CD14-positive monocyte (primary cell): ENCODE measurements at regions not wholly inside any gene's neighbourhood (a gene's known extent, or its start where the extent isn't known, plus 50 kb on each side); places are given as distances from the start of the nearest gene placed in this dataset. TPM values are rescaled to one million over a fixed set of nuclear protein-coding genes. Genes with fewer than 3 reads are reported as not detected.

Experiments
- DNase-seq, 3 donors: peaks; one replicate each; pipeline ENCODE4 v3.0.0-alpha.2; 2011 to 2022
- H2AFZ ChIP-seq: 2 replicates; pipeline ENCODE4 v1.6.0; 2012; ENCODE audit warnings: mild to moderate bottlenecking, low read depth, low read length, inconsistent platforms; ENCODE audit not compliant: insufficient read depth, poor library complexity, severe bottlenecking
- H3K27ac ChIP-seq, 2 donors: 1 replicate in 1 of 2; 2 replicates in 1 of 2; pipeline ENCODE4 v1.5.1; 2012 to 2013; ENCODE audit warnings: low read length in 2 of 2, control low read depth in 1 of 2, inconsistent platforms in 1 of 2, low read depth in 1 of 2, mild to moderate bottlenecking in 1 of 2
- H3K27me3 ChIP-seq, 2 donors: one replicate each; pipeline versions ENCODE4 v1.6.0 to v1.6.1; 2011 to 2013; ENCODE audit warnings: low read length in 2 of 2; ENCODE audit not compliant: control insufficient read depth in 2 of 2, insufficient read depth in 2 of 2
- H3K36me3 ChIP-seq, 2 donors: replicated peaks in 1 of 2; 1 replicate in 1 of 2; 2 replicates in 1 of 2; pipeline versions ENCODE4 v1.5.1 to v1.6.1; 2012 to 2013; ENCODE audit warnings: low read length in 2 of 2, control low read depth in 1 of 2, inconsistent platforms in 1 of 2, mild to moderate bottlenecking in 1 of 2; ENCODE audit not compliant: insufficient read depth in 2 of 2, control insufficient read depth in 1 of 2
- H3K4me1 ChIP-seq, 2 donors: 1 replicate in 1 of 2; 2 replicates in 1 of 2; pipeline versions ENCODE4 v1.5.1 to v1.6.1; 2012 to 2013; ENCODE audit warnings: low read length in 2 of 2, control low read depth in 1 of 2, inconsistent platforms in 1 of 2, mild to moderate bottlenecking in 1 of 2, moderate library complexity in 1 of 2; ENCODE audit not compliant: insufficient read depth in 2 of 2, control insufficient read depth in 1 of 2
- H3K4me2 ChIP-seq: replicated peaks from 2 replicates; pipeline ENCODE3; 2012; ENCODE audit warnings: low read length, moderate library complexity, mild to moderate bottlenecking; ENCODE audit not compliant: poor library complexity, severe bottlenecking; ENCODE audit errors: extremely low read depth
- H3K4me3 ChIP-seq, 3 experiments: fragments of 200-600 bp in 1 of 3; sonication (generic) in 1 of 3; replicated peaks in 1 of 3; 1 replicate in 2 of 3; 2 replicates in 1 of 3; pipeline ENCODE4 v1.5.1; 2011 to 2013; ENCODE audit warnings: low read length in 3 of 3, mild to moderate bottlenecking in 3 of 3, control low read depth in 2 of 3, low read depth in 2 of 3, inconsistent platforms in 1 of 3, moderate library complexity in 1 of 3
- H3K79me2 ChIP-seq: 2 replicates; pipeline ENCODE4 v1.6.0; 2012; ENCODE audit warnings: mild to moderate bottlenecking, control low read depth, inconsistent platforms, low read length, moderate library complexity; ENCODE audit not compliant: insufficient read depth
- H3K9ac ChIP-seq: 2 replicates; pipeline ENCODE4 v1.6.0; 2017; ENCODE audit warnings: low read length, mild to moderate bottlenecking; ENCODE audit not compliant: insufficient read depth, poor library complexity, severe bottlenecking
- H3K9me3 ChIP-seq, 2 donors: replicated peaks in 1 of 2; 1 replicate in 1 of 2; 2 replicates in 1 of 2; pipeline versions ENCODE4 v1.5.1 to v1.6.1; 2012 to 2013; ENCODE audit warnings: low read length in 2 of 2, control low read depth in 1 of 2; ENCODE audit not compliant: control insufficient read depth in 1 of 2, insufficient read depth in 1 of 2
- H4K20me1 ChIP-seq: 2 replicates; pipeline ENCODE4 v1.6.0; 2012; ENCODE audit warnings: mild to moderate bottlenecking, low read length, control low read depth, moderate library complexity; ENCODE audit not compliant: insufficient read depth
- H3K27ac Mint-ChIP-seq, 7 donors: one replicate each; pipeline ENCODE4 v1.8.0; 2020; ENCODE audit warnings: mild to moderate bottlenecking in 7 of 7, mixed read lengths in 7 of 7, moderate library complexity in 6 of 7, inconsistent platforms in 2 of 7
- H3K27me3 Mint-ChIP-seq, 3 donors: one replicate each; pipeline ENCODE4 v1.8.0; 2021 to 2022; ENCODE audit warnings: low read depth in 3 of 3, mild to moderate bottlenecking in 3 of 3, mixed read lengths in 3 of 3, moderate library complexity in 3 of 3, inconsistent platforms in 1 of 3
- H3K36me3 Mint-ChIP-seq, 2 donors: one replicate each; pipeline ENCODE4 v1.8.0; 2020; ENCODE audit warnings: mixed read lengths in 2 of 2, inconsistent platforms in 1 of 2, mild to moderate bottlenecking in 1 of 2
- H3K4me1 Mint-ChIP-seq: one replicate; pipeline ENCODE4 v1.8.0; 2020; ENCODE audit warnings: mild to moderate bottlenecking, mixed read lengths
- H3K4me3 Mint-ChIP-seq, 2 donors: one replicate each; pipeline ENCODE4 v1.8.0; 2020; ENCODE audit warnings: mild to moderate bottlenecking in 2 of 2, mixed read lengths in 2 of 2, moderate library complexity in 1 of 2
- H3K9me3 Mint-ChIP-seq, 7 donors: one replicate each; pipeline ENCODE4 v1.8.0; 2020 to 2022; ENCODE audit warnings: mixed read lengths in 7 of 7, mild to moderate bottlenecking in 6 of 7, moderate library complexity in 6 of 7, inconsistent platforms in 2 of 7
- CTCF ChIP-seq: fragments of 200-600 bp; IDR thresholded peaks from one replicate; pipeline ENCODE4 v1.8.0; 2022; ENCODE audit warnings: antibody characterized with exemption, mild to moderate bottlenecking
- WGBS: methylation state at CpG from one replicate; pipeline ENCODE4 v1.1.5; 2013; ENCODE audit warnings: missing lambda C conversion rate; ENCODE audit not compliant: insufficient coverage; 5-methylcytosine and 5-hydroxymethylcytosine counted together
- intact Hi-C, 2 donors: fragments of 100-400 bp; cut with micrococcal nuclease; formaldehyde crosslinking; loops; one replicate each; pipeline versions ENCODE4 v1.15.0 to v1.15.1; 2023
- small RNA-seq: library from RNA; depleted of rRNA; stranded (forward); fragments of <200 nt; gene quantifications from one replicate; pipeline ENCODE3, GENCODE V24; 2012; ENCODE audit warnings: low read depth; ENCODE audit not compliant: insufficient read length

GRCh38 chr2:215486291-215487001, 50.6 kb upstream of the FN1 start:
- intact Hi-C loops, result no loop called here
- H3K27ac Mint-ChIP-seq, result peak overlapping the region in 4 of 7 donors; percentile 42 to 77 (median 60)
- Histone ChIP-seq H3K4me3 (no peak overlapping the region), H3K9ac (no peak overlapping the region), H3K4me2 (no peak overlapping the region), H3K27me3 (peaks cover 0 to 3% of the 10 kb centered on the region in 2 donors), H3K27ac (peak overlapping the region in 1 of 2 donors; percentile 6), H4K20me1 (no peaks in the 10 kb centered on the region), H2AFZ (no peak overlapping the region), H3K36me3 (no peaks in the 10 kb centered on the region), H3K4me1 (peaks cover 10% of the 10 kb centered on the region in 2 donors), H3K9me3 (no peaks in the 10 kb centered on the region), H3K79me2 (no peaks in the 10 kb centered on the region)
- H3K4me1 Mint-ChIP-seq, result peaks cover 9% of the 10 kb centered on the region
- peaks cover 0 to 7% (median 0%) of the 10 kb centered on the region in 7 donors for H3K9me3 Mint-ChIP-seq
- H3K36me3 Mint-ChIP-seq, result no peaks in the 10 kb centered on the region
- no peak for TF ChIP-seq CTCF
- WGBS, result no CpG with 5 or more reads among the region's 2 CpGs
- DNase-seq, result peak in 1 of 3 donors; percentile 7
- no peak overlapping the region for H3K4me3 Mint-ChIP-seq
- peaks cover 2 to 8% (median 2%) of the 10 kb centered on the region in 3 donors for H3K27me3 Mint-ChIP-seq

Small RNAs in the stretch of these regions (small RNA-seq; reads per million reads assigned to genes)
- not detected for gene AC093850.1
